HCT116 (cell line): ENCODE measurements at regions not wholly inside any gene's neighbourhood (a gene's known extent, or its start where the extent isn't known, plus 50 kb on each side); places are given as distances from the start of the nearest gene placed in this dataset.

Experiments
- ATAC-seq: fragments of 200-7000 bp; cut with Tn5 transposase; 2 replicates; pipeline ENCODE4 v1.9.1; 2020; ENCODE audit warnings: mild to moderate bottlenecking, moderate library complexity
- BruUV-seq: library from RNA; stranded (reverse); fragments of 400-500 nt; replicated peaks from 2 replicates; lab custom pipeline; 2021; lab: Mats Ljungman, UMichigan
- CTCF ChIA-PET: fragments of 300-600 bp; sonication (Branson Sonifier 250); formaldehyde crosslinking; loops from one replicate; lab custom pipeline; 2021; ENCODE audit warnings: antibody characterized with exemption; lab: Charles Lee
- POLR2A ChIA-PET: fragments of 300-600, 350-600 bp; sonication (Branson Sonifier 250); formaldehyde crosslinking; loops from one replicate; lab custom pipeline; 2021; ENCODE audit warnings: antibody characterized with exemption; lab: Charles Lee
- RAD21 ChIA-PET, 2 experiments: fragments of 300-600 bp; sonication (Branson Sonifier 250); formaldehyde crosslinking; loops; one replicate each; lab custom pipeline; 2023; ENCODE audit warnings: low total read pairs in 2 of 2; ENCODE audit not compliant: uncharacterized antibody in 2 of 2, unreplicated experiment in 2 of 2, low non-redundant PET in 1 of 2; lab: Charles Lee
- DNase-seq: peaks from one replicate; pipeline ENCODE4 v3.0.0-alpha.2; 2010; ENCODE audit warnings: low read depth, low spot score
- H2AFZ ChIP-seq: fragments of 200-600 bp; shearing (Covaris generic), sonication (generic); 2 replicates; pipeline ENCODE4 v1.6.1; 2017; ENCODE audit warnings: low read depth, mixed run types, mixed read lengths, antibody characterized with exemption, low read length; ENCODE audit not compliant: poor library complexity, severe bottlenecking
- H3K27ac ChIP-seq: 2 replicates; pipeline ENCODE4 v1.5.1; 2012; ENCODE audit warnings: low read depth, low read length
- H3K27me3 ChIP-seq: fragments of 200-600 bp; sonication (generic); 2 replicates; pipeline ENCODE4 v1.6.1; 2016; ENCODE audit warnings: mixed run types, low read length, mixed read lengths; ENCODE audit not compliant: insufficient read depth
- H3K36me3 ChIP-seq, 2 experiments: fragments of 200-500 bp in 1 of 2; fragments of 200-600 bp in 1 of 2; sonication (Bioruptor generic) in 1 of 2; sonication (generic) in 1 of 2; 2 replicates each; pipeline versions ENCODE4 v1.5.1 to v1.6.1; 2014 to 2016; ENCODE audit warnings: low read length in 2 of 2, inconsistent platforms in 1 of 2, mixed read lengths in 1 of 2, mixed run types in 1 of 2; ENCODE audit not compliant: insufficient read depth in 2 of 2, control insufficient read depth in 1 of 2
- H3K4me1 ChIP-seq, 2 experiments: fragments of 200-600 bp in 1 of 2; sonication (generic) in 1 of 2; 2 replicates each; pipeline versions ENCODE4 v1.5.1 to v1.6.1; 2012 to 2017; ENCODE audit warnings: low read length in 2 of 2, inconsistent platforms in 1 of 2, mild to moderate bottlenecking in 1 of 2, mixed read lengths in 1 of 2, mixed run types in 1 of 2, moderate library complexity in 1 of 2; ENCODE audit not compliant: insufficient read depth in 2 of 2, control insufficient read depth in 1 of 2
- H3K4me2 ChIP-seq: fragments of 200-600 bp; sonication (generic); 2 replicates; pipeline ENCODE4 v1.6.1; 2017; ENCODE audit warnings: mixed run types, low read length, mixed read lengths
- H3K4me3 ChIP-seq, 2 experiments: fragments of 200-600 bp in 1 of 2; sonication (generic) in 1 of 2; replicated peaks in 1 of 2; 2 replicates each; pipeline ENCODE4 v1.5.1; 2011 to 2016; ENCODE audit warnings: low read length in 2 of 2, control low read depth in 1 of 2, low read depth in 1 of 2, mild to moderate bottlenecking in 1 of 2, mixed read lengths in 1 of 2, mixed run types in 1 of 2
- H3K79me2 ChIP-seq: fragments of 200-600 bp; sonication (generic); 2 replicates; pipeline ENCODE4 v1.6.1; 2017; ENCODE audit warnings: mild to moderate bottlenecking, mixed run types, low read length, moderate library complexity, mixed read lengths; ENCODE audit not compliant: insufficient read depth
- H3K9ac ChIP-seq: fragments of 200-600 bp; sonication (generic); 2 replicates; pipeline ENCODE4 v1.6.1; 2016; ENCODE audit warnings: low read length, mixed read lengths
- H3K9me2 ChIP-seq: fragments of 200-600 bp; sonication (generic), shearing (Covaris generic); 2 replicates; pipeline ENCODE4 v1.6.1; 2017; ENCODE audit warnings: mixed run types, mild to moderate bottlenecking, moderate library complexity; ENCODE audit not compliant: insufficient read depth
- H3K9me3 ChIP-seq, 2 experiments: fragments of 200-500 bp in 1 of 2; fragments of 200-600 bp in 1 of 2; sonication (Bioruptor generic) in 1 of 2; sonication (generic) in 1 of 2; 2 replicates each; pipeline ENCODE4 v1.6.1; 2014 to 2017; ENCODE audit warnings: low read length in 2 of 2, mixed read lengths in 2 of 2, inconsistent platforms in 1 of 2, low read depth in 1 of 2, mild to moderate bottlenecking in 1 of 2, mixed run types in 1 of 2, moderate library complexity in 1 of 2; ENCODE audit not compliant: control insufficient read depth in 1 of 2, insufficient read depth in 1 of 2
- H4K20me1 ChIP-seq: fragments of 200-600 bp; sonication (generic), shearing (Covaris generic); 2 replicates; pipeline ENCODE4 v1.6.1; 2017; ENCODE audit warnings: mixed run types, mild to moderate bottlenecking, moderate library complexity; ENCODE audit not compliant: insufficient read depth
- CBX3 ChIP-seq: IDR thresholded peaks from 2 replicates; pipeline ENCODE4 v1.6.1; 2012; ENCODE audit warnings: low read depth
- CEBPB ChIP-seq: IDR thresholded peaks from 2 replicates; pipeline ENCODE4 v1.6.1; 2012; ENCODE audit warnings: low read depth
- ELF1 ChIP-seq: IDR thresholded peaks from 2 replicates; pipeline ENCODE4 v1.6.1; 2012; ENCODE audit warnings: low read depth, borderline replicate concordance
- EZH2 ChIP-seq: fragments of 200-600 bp; sonication (generic); IDR thresholded peaks from 2 replicates; pipeline ENCODE4 v1.6.1; 2017; ENCODE audit warnings: antibody characterized with exemption, mixed run types
- EZH2phosphoT487 ChIP-seq: fragments of 200-600 bp; IDR thresholded peaks from 2 replicates; pipeline ENCODE4 v1.6.1; 2018; ENCODE audit warnings: antibody characterized with exemption, borderline replicate concordance
- FOSL1 ChIP-seq: IDR thresholded peaks from 2 replicates; pipeline ENCODE4 v1.6.1; 2012; ENCODE audit warnings: low read depth
- JUND ChIP-seq: IDR thresholded peaks from 2 replicates; pipeline ENCODE4 v1.6.1; 2012
- POLR2A ChIP-seq: IDR thresholded peaks from 2 replicates; pipeline ENCODE4 v1.7.0; 2011; ENCODE audit warnings: borderline replicate concordance; ENCODE audit not compliant: insufficient read depth, insufficient read length; ENCODE audit errors: extremely low read depth
- RAD21 ChIP-seq: IDR thresholded peaks from 2 replicates; pipeline ENCODE4 v1.6.1; 2012; ENCODE audit warnings: low read depth, mild to moderate bottlenecking
- SIN3A ChIP-seq: IDR thresholded peaks from 2 replicates; pipeline ENCODE4 v1.6.1; 2012; ENCODE audit warnings: low read depth
- YY1 ChIP-seq: IDR thresholded peaks from 2 replicates; pipeline ENCODE4 v1.6.1; 2011; ENCODE audit warnings: low read length, low read depth, moderate library complexity, mild to moderate bottlenecking; ENCODE audit not compliant: insufficient replicate concordance; ENCODE audit errors: extremely low read depth
- ZFX ChIP-seq: fragments of 450-650 bp; IDR thresholded peaks from 2 replicates; pipeline ENCODE4 v1.6.1; 2017
- intact Hi-C: fragments of 100-400 bp; cut with micrococcal nuclease; formaldehyde crosslinking; loops from 2 replicates; pipeline ENCODE4 v1.10.0; 2022
- TF ChIP-seq, protein P1 (sequence below): IDR thresholded peaks from 2 replicates; pipeline ENCODE4 v1.6.1; 2011; ENCODE audit warnings: mild to moderate bottlenecking, low read length, moderate library complexity; ENCODE audit not compliant: insufficient replicate concordance; ENCODE audit errors: extremely low read depth
- TF ChIP-seq, protein P2 (sequence below): IDR thresholded peaks from 2 replicates; pipeline ENCODE4 v1.6.1; 2012

DNA sequence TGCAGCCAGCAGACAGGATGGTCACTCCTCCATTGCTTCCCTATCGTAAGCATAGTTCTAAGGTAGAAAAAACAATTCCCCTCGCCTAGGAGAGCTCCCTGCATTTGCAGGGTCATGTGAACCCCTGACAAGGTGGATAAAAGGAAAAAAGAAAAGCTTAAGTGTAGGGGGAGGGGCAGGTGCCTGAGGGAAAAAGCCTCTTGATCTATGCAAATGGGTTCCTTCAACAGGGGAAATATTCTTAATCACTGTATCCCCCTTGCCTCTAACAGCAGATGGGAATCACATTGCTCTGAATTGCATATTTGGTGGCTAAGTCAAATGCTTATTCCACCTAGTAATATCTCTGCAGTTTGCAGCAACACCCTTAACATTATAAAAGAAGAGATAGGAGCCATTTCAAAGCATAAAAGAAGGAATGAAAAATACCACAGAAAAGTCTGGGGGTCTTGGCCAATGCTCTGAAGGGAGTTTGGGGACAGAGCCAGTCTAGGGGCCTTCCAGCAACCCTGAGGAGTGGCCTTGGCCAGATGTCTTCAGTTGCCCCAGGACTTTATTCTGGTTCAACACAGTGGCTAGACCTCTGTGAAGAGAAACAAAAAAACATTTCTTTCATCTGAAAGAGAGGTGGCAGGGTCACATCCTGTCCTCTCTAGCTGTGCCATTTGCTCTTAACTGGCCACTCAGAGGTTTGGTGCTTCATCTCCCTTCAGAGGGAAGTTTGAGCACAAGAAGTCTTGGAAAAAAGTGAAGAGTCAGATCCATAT, 660.4 kb upstream of the GJE1 start:
- ATAC-seq, result no peak
- intact Hi-C loops, result no loop called here

More for the DNA sequence above, 660.4 kb upstream of the GJE1 start:
- Histone ChIP-seq H3K4me3 (no peak overlapping the region), H3K9me3 (no peaks in the 10 kb centered on the region), H4K20me1 (no peaks in the 10 kb centered on the region), H3K9ac (no peak overlapping the region), H3K27me3 (no peaks in the 10 kb centered on the region), H3K27ac (no peak overlapping the region)
- no peak for DNase-seq
- TF ChIP-seq YY1 (no peak), RAD21 (no peak), ZFX (no peak), SIN3A (no peak), POLR2A (no peak), JUND (no peak), ELF1 (no peak), EZH2 (no peak), EZH2phosphoT487 (no peak), CEBPB (no peak), CBX3 (no peak), FOSL1 (no peak)
- TF ChIP-seq, protein P1, sequence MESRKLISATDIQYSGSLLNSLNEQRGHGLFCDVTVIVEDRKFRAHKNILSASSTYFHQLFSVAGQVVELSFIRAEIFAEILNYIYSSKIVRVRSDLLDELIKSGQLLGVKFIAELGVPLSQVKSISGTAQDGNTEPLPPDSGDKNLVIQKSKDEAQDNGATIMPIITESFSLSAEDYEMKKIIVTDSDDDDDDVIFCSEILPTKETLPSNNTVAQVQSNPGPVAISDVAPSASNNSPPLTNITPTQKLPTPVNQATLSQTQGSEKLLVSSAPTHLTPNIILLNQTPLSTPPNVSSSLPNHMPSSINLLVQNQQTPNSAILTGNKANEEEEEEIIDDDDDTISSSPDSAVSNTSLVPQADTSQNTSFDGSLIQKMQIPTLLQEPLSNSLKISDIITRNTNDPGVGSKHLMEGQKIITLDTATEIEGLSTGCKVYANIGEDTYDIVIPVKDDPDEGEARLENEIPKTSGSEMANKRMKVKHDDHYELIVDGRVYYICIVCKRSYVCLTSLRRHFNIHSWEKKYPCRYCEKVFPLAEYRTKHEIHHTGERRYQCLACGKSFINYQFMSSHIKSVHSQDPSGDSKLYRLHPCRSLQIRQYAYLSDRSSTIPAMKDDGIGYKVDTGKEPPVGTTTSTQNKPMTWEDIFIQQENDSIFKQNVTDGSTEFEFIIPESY, result no peak
- TF ChIP-seq, protein P2, sequence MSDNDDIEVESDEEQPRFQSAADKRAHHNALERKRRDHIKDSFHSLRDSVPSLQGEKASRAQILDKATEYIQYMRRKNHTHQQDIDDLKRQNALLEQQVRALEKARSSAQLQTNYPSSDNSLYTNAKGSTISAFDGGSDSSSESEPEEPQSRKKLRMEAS, result no peak
- TF ChIP-seq, all 23 proteins: peak for 0
- Histone ChIP-seq H3K4me1 (no peaks in the 10 kb centered on the region), H2AFZ (no peak overlapping the region), H3K9me2 (no peaks in the 10 kb centered on the region), H3K4me2 (no peak overlapping the region), H3K36me3 (no peaks in the 10 kb centered on the region), H3K79me2 (no peaks in the 10 kb centered on the region)
- ChIA-PET RAD21 (no interaction called here), CTCF (no interaction called here), POLR2A (no interaction called here)
- BruUV-seq, result no TSS peak
